ENCODE measurements at regions not wholly inside any gene's neighbourhood (a gene's known extent, or its start where the extent isn't known, plus 50 kb on each side); places are given as distances from the start of the nearest gene placed in this dataset.
"Not testable (repeated sequence)": the region's sequence is repeated elsewhere in the genome, so short reads cannot be mapped to it uniquely, and the experiment has no call there.

DNA sequence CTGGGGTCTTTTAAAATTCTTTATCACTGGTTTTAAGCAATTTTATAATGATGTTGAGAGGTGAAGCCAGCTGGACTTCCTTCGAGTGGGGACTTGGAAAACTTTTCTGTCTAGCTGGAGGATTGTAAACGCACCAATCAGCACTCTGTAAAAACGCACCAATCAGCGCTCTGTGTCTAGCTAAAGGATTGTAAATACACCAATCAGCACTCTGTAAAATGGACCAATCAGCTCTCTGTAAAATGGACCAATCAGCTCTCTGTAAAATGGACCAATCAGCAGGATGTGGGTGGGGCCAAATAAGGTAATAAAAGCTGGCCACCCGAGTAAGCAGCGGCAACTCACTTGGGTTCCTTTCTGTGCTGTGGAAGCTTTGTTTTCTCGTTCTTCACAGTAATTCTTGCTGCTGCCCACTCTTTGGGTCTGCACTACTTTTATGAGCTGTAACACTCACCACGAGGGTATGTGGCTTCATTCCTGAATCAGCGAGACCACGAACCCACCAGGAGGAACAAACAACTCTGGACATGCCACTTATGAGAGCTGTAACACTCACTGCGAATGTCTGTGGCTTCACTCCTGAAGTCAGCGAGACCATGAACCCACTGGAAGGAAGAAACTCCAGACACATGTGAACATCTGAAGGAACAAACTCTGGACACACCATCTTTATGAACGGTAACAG lies 462.6 kb downstream of the GUCY1A2 start:
- DNase-seq (ENCODE audit: low read depth in 2 of 2), result not testable (repeated sequence)

DNA sequence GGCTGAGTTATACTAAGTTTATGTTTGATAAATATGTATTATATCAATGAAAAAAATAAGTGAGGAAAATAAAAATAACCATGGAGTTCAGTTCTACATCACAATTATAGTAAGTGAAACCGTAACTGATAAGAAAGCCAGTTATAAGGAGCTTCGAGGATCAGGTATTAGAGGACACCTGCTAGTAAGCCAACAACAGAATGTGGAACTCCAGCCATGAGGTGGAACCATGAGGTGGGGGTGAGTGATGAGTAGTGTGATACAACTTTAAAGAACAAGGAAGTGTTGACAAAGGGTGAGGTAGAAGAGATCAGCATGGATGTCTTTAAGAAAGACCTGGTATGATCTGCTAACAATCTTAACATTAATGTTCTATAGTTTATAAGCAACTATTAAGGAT lies 452.9 kb downstream of the GUCY1A2 start:
- no peak for DNase-seq (ENCODE audit: low read depth in 2 of 2)

DNA sequence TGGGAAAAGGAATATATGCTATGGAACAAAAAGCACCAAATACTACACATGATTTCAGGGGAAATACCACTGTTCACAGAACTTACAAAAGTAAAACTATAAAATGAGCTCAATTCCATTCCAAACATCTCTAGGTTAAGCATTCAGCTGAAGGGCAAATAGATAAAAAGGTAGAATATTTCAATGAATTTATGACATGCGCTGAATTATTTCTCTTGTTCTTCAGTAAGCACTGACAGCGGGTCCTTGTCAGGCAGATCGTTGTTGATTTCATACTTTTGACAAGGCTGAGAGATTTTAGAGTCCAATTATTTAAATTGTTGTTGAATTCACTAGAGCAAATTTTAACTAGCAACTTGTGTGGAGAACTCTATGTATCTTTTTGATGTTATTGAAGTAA lies 449.6 kb downstream of the GUCY1A2 start:
- no peak for DNase-seq (ENCODE audit: low read depth in 2 of 2)

DNA sequence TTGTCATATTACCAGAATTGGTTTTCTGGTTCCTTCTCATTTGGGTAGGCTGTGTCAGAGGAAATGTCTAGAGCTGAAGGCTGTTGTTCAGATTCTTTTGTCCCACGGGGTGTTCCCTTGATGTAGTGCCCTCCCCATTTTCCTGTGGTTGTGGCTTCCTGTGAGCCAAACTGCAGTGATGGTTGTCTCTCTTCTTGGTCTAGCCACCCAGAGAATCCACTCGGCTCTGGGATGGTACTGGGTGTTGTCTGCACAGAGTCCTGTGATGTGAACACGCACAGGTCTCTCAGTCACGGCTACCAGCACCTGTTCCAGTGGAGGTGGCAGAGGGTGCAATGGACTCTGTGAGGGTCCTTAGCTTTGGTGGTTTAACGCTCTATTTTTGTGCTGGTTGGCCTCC lies 440.9 kb downstream of the GUCY1A2 start:
- DNase-seq (ENCODE audit: low read depth in 2 of 2), result not testable (repeated sequence)

DNA sequence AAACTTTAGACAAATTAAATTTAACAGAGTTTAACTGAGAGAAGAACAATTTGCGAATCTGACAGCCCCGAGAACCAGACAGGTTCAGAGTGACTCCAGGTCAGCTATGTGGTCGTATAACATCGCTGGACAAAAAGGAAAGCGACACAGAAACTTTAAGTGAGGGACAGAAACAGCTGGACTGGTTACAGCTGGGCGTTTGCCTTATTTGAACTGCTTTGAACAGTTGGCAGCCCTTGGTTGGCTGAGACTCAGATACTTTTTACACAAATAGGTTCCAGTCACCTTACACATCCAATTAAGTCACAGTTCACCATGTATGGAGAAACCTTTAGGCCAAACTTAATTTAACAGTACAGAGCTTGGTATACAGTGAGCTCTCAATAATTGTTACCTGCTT lies 436.9 kb downstream of the GUCY1A2 start:
- DNase-seq (ENCODE audit: low read depth in 2 of 2), result no peak

DNA sequence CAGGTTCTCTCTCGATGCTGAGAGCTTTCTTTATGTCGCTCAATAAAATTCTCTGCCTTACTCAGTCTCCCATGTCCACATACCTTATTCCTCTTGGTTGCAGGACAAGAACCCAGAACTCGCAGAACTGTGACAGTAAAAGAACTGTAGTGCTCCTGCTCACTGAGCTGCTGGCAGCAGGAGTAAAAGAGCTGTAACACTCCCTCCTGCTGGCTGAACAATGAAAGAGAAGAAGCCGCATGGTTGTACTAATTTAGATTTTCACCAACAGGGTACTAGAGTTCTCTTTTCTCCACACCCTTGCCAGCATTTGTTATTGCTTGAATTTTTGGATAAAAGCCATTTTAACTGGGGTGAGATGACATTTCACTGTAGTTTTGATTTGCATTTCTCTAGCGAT lies 433.2 kb downstream of the GUCY1A2 start:
- DNase-seq (ENCODE audit: low read depth in 2 of 2), result peak; percentile 18 to 22

DNA sequence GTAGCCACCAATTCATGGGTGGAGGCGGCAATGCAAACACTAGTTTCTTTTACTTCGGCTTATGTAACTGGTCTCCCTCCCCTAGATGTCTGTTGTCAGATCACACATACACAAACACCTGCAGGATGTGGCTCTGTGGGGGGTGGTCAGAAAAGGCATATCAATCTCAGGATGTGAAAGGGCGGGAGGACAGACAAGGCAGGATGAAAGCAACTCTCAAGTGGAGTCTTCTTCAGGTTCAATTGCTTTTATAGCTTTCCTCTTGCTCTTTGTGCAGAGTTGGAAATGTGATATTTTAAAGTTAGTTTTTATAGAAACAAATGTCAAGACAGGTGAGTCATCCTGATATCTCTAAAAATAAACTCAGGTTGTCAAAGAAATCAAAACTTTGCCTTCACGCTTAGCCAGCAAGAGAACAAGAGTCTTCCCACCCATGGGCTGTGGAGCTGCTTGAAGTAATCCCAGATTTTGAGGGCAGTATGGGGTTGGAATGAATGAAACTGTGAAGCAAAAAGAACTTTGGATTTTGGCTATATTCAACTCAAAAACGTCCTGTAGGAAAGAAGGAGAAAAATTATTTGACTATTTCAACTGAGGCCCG lies 423.4 kb downstream of the GUCY1A2 start:
- DNase-seq (ENCODE audit: low read depth in 2 of 2), result no peak

DNA sequence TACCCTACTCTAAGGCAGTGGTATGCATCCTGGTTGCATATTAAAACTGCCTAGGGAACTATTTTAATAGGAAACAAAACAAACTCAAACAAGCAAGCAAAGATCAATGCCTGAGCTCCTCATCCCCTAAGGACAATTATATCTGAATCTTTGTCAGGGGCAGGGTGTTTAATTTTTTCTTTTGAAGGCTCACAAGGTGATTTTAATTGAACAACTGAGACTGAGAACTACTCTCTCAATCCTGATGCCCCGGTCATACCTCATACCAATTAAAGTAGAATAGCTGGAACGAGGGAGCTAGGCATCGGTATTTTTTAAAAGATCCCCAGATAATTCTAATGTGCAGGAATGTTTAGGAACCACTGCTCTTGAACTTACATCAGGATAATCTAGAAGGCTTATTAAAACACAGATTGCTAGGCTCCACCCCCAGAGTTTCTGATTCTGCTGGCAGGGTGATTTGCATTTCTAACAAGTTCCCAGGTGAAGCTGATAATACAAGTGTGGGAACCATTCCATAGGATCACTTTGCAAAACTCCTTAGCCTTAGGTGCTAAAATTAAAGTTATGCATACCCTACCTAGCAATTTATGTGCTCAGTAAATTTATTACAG lies 416.5 kb downstream of the GUCY1A2 start:
- no peak for DNase-seq (ENCODE audit: low read depth in 2 of 2)

DNA sequence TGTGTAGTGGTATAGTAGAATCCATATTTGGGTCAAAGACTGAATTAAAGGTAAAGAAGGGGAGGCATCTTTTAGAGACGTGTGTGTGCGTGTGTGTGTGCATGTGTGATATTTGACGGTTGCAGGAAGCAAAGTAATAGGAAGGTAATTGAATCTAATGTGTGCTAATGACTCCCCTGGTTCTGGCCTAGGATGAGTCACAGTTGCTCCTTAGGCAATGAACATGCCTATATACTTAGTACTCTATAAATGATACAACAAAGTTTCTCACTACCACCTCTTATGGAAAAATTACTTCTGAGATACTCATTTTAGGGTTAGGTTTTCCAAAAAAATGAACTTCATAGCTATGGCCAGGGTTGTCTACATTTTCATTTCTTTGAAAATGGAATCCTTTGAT lies 409.6 kb downstream of the GUCY1A2 start:
- DNase-seq (ENCODE audit: low read depth in 2 of 2), result peak in 1 of 2 experiments; percentile 31

DNA sequence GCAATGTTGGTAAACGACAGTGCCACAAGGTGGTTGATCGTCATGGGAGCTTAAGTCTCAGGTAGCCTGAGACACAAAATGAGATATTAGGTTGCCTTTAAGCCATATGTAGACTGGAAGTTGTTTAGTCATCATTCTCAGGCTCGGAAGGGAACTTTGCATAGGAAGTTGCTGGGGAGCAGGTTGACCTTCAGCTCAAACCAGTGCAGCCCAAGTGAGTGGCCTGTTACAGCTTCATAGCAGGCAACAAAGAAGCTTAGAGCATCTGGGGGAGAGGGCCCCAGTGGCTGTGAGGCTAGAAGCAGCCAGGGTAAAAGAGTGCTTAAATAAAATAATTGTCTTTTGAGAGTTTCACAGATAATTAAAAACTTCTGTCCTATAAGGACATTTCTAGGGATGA lies 404.0 kb downstream of the GUCY1A2 start:
- DNase-seq (ENCODE audit: low read depth in 2 of 2), result no peak

DNA sequence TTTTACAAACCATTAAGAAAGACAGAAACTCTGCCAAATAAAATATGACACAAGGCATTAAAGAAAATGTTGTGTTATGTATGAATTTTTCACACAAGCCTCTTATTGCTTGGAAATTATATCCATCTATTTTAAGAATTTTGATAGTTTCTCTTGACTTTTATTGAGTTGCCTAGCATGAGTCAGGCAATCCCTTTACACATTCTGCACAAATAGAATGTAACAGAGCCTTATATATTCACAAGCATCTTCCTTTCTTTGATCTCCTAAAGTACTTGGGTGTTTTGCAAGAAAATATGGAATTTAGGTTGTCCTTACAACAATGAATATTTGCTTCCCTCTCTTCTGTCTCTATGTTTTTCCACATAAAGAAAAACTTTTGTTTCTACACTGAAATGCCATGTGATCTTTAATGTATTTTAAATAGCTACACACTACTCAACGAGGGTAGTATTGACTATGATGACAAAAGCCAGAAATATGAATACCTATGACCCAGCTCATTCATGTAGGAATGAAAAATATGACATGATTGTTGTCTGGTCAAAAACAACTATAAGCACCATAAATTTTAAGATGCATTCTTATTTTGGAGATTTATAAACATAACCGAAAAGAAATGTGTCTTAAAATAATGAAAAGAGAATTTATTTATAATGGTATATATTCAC lies 398.8 kb downstream of the GUCY1A2 start:
- DNase-seq (ENCODE audit: low read depth in 2 of 2), result peak in 1 of 2 experiments; percentile 13

DNA sequence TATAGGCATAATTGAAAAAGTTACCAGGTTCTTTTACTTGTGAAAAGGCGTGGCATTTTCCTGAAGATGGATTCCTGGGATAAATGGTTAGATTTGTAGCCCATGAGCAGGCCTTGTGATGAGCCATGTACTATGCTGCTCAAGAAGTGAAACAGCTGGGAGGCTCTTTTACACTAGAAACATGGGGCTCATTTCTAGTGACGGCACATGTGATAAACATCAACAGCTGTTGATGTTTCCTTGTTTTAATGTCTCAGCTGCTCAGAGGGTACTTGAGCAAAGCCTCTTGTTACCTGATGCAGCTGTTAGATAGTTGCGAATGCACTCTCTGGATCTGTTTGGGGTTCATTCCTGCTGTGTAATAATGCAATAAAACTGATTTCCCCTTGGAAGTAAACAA lies 396.8 kb downstream of the GUCY1A2 start:
- DNase-seq (ENCODE audit: low read depth in 2 of 2), result no peak

All from fibroblast of skin of left quadriceps (primary cell).